Fibroblast of villous mesenchyme (primary cell): ENCODE measurements at regions not wholly inside any gene's neighbourhood (a gene's known extent, or its start where the extent isn't known, plus 50 kb on each side); places are given as distances from the start of the nearest gene placed in this dataset.
"Not testable (repeated sequence)": the region's sequence is repeated elsewhere in the genome, so short reads cannot be mapped to it uniquely, and the experiment has no call there.

Source experiments
- DNase-seq: peaks from one replicate; pipeline ENCODE4 v3.0.0-alpha.2; 2010; ENCODE audit warnings: low read depth
- H3K4me3 ChIP-seq: 2 replicates; pipeline ENCODE4 v1.5.1; 2011; ENCODE audit warnings: low read depth, mild to moderate bottlenecking, low read length
- TF ChIP-seq, protein P1 (sequence below): IDR thresholded peaks from 2 replicates; pipeline ENCODE4 v1.5.1; 2012; ENCODE audit warnings: low read depth, mild to moderate bottlenecking, low read length; ENCODE audit not compliant: insufficient read depth

DNA sequence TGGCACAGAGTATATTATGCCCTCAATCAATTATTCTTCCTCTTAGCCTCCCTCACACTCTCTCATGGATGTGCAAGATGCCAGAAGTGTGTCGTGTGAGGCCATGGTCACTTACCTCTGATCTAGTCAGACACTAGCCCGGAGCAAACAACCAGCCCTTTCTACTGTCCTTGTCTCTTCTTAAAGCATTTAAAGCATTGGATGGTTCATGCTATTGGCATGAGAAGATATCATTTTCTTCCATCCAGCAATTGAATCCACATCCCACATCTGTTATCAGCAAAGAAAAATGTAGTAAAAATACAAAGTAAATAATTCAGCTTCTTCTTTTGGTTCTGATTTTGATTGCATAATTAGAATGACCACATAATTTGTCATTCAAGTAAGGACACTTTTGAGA lies 267.2 kb upstream of the ACO1 start:
- TF ChIP-seq, protein P1, sequence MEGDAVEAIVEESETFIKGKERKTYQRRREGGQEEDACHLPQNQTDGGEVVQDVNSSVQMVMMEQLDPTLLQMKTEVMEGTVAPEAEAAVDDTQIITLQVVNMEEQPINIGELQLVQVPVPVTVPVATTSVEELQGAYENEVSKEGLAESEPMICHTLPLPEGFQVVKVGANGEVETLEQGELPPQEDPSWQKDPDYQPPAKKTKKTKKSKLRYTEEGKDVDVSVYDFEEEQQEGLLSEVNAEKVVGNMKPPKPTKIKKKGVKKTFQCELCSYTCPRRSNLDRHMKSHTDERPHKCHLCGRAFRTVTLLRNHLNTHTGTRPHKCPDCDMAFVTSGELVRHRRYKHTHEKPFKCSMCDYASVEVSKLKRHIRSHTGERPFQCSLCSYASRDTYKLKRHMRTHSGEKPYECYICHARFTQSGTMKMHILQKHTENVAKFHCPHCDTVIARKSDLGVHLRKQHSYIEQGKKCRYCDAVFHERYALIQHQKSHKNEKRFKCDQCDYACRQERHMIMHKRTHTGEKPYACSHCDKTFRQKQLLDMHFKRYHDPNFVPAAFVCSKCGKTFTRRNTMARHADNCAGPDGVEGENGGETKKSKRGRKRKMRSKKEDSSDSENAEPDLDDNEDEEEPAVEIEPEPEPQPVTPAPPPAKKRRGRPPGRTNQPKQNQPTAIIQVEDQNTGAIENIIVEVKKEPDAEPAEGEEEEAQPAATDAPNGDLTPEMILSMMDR: no peak
- DNase-seq: no peak
- no peak overlapping the region for H3K4me3 ChIP-seq

GRCh38 chr9:32128546-32128945 lies 255.9 kb upstream of the ACO1 start:
- no peak for DNase-seq
- H3K4me3 ChIP-seq: no peak overlapping the region
- TF ChIP-seq, protein P1: no peak

DNA sequence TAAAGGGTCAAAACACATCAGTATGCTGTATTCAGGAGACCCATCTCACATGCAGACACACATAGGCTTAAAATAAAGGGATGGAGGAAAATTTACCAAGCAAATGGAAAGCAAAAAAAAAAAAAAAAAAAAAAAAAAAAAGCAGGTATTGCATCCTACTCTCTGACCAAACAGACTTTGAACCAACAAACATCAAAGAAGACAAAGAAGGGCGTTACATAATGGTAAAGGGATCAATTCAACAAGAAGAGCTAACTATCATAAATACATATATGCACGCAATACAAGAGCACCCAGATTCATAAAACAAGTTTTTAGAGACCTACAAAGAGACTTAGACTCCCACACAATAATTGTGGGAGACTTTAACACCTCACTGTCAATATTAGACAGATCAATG lies 253.7 kb upstream of the ACO1 start:
- not testable (repeated sequence) for DNase-seq

DNA sequence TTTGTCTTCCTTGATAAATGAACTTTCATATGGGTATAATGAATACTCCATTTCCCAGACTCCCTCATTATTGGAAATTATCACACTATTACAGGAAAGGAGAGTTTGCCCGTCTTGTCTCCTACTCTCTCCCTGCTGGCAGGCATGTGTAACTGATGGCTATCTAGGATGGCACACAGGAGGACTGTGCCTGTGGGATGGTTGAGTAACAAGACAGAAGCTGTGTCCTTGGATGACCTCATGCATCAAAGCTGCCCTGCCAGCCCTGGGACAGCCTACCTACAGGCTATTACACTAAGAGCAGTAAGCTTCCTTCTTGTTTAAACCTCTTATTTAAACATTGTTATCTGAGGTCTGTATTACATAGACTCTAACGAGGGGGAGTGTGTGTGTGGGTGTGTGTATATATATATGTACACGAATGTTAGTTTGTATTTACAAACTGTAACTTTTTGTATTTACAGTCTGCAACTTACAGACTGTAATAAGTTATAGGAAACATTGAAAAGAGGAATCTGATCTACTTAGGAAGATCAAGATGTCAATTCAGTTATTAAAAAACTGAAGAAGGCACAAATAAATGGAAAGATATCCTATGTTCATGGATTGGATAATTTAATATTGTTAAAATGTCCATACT lies 247.6 kb upstream of the ACO1 start:
- TF ChIP-seq, protein P1: no peak
- no peak for DNase-seq
- no peak overlapping the region for H3K4me3 ChIP-seq

More for the DNA sequence above, 253.7 kb upstream of the ACO1 start:
- not testable (repeated sequence) for H3K4me3 ChIP-seq

GRCh38 chr9:32142074-32142473 lies 242.4 kb upstream of the ACO1 start:
- no peak for DNase-seq
- TF ChIP-seq, protein P1: no peak
- no peak overlapping the region for H3K4me3 ChIP-seq

DNA sequence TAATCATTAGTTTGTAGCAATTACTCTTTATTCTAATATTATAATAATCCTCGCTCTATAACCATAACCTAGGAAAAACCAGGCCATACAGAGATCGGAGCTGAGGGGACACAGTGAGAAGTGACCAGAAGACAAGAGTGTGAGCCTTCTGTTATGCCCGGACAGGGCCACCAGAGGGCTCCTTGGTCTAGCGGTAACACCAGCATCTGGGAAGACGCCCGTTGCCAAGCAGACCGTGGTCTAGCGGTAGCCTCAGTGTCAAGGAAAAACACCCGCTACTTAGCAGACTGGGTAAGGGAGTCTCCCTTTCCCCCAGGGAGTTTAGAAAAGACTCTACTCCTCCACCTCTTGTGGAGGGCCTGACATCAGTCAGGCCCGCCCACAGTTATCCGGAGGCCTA lies 235.9 kb upstream of the ACO1 start:
- not testable (repeated sequence) for H3K4me3 ChIP-seq, DNase-seq

DNA sequence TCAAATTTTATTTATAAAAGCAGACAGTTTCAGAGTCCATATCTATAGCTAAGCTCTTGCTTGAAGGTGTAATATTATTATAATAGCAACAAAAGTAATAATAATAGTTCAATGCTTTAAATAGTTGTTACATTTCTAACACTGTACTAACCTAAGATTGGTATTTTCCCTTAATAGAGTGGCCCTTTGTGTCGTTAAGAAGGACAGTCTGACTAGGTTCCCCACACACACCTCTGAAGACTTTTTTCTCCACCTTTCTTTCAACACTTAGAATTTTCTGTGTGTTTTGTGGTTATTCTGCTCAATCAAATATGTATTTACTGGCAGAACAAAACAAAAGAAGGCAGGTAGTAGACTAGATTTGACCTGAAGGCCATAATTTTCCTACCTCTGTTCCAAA lies 223.2 kb upstream of the ACO1 start:
- no peak overlapping the region for H3K4me3 ChIP-seq

DNA sequence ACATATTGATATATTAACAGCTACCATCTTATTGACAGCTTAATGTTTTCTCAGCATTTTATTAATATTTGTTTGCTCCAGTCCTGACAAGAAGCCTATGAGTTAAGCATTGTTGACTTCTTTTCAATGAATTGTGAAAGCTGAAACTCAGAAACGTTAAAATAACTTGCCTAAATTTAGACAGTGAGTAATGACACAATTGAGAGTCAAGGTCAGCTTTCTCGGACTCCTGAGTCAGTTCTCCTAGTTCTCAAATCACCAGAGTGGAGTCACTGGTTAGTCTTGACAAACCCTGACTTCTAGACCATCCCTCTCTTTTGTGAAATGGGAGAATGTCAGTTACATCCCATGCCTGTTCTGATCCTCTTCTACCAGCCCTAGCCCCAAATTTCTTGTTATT lies 222.7 kb upstream of the ACO1 start:
- H3K4me3 ChIP-seq: no peak overlapping the region
- DNase-seq: no peak
- TF ChIP-seq, protein P1: no peak

More for the DNA sequence above, 223.2 kb upstream of the ACO1 start:
- TF ChIP-seq, protein P1: no peak
- DNase-seq: no peak

DNA sequence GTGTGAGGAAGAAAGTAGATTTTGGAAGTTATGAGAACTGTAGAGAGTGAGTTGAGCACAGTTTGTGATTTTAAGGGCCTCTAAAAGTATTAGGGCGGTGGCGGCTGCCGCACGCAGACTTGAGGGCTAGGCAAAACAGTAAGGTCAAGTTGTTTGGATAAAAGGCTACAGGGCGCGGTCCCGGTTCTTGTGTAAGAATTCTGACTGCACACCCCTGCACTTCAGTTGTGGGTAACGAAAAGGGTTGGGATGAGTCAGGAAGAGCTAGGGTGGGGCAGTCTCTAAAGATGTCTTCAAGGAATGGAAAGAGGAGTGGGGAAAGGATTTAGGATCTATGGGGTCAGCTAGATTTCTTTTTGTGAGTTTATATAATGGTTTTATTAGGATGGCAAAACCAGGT lies 218.1 kb upstream of the ACO1 start:
- H3K4me3 ChIP-seq, DNase-seq: not testable (repeated sequence)
